ENCODE measurements at regions not wholly inside any gene's neighbourhood (a gene's known extent, or its start where the extent isn't known, plus 50 kb on each side); places are given as distances from the start of the nearest gene placed in this dataset.

GRCh38 chr2:64233376-64233922 lies 89.2 kb upstream of the PELI1 start:
- TF ChIP-seq CTCF (IDR thresholded peaks at IDR 0.05) (no peak), POLR2A (IDR thresholded peaks at IDR 0.05) (no peak), POLR2AphosphoS5 (IDR thresholded peaks at IDR 0.05) (no peak)
